Choroid plexus epithelial cell (primary cell): ENCODE measurements at regions not wholly inside any gene's neighbourhood (a gene's known extent, or its start where the extent isn't known, plus 50 kb on each side); places are given as distances from the start of the nearest gene placed in this dataset.

Experiments used
- DNase-seq: peaks from one replicate; pipeline ENCODE4 v3.0.0-alpha.2; 2010; ENCODE audit warnings: low read depth
- H3K4me3 ChIP-seq: 2 replicates; pipeline ENCODE4 v1.5.1; 2011; ENCODE audit warnings: low read depth, mild to moderate bottlenecking, control low read depth, low read length, moderate library complexity
- CTCF ChIP-seq: conservative IDR thresholded peaks from 2 replicates; pipeline ENCODE4 v1.5.1; 2011; ENCODE audit warnings: low read depth, mild to moderate bottlenecking, control low read depth, inconsistent platforms, low read length, moderate library complexity

DNA sequence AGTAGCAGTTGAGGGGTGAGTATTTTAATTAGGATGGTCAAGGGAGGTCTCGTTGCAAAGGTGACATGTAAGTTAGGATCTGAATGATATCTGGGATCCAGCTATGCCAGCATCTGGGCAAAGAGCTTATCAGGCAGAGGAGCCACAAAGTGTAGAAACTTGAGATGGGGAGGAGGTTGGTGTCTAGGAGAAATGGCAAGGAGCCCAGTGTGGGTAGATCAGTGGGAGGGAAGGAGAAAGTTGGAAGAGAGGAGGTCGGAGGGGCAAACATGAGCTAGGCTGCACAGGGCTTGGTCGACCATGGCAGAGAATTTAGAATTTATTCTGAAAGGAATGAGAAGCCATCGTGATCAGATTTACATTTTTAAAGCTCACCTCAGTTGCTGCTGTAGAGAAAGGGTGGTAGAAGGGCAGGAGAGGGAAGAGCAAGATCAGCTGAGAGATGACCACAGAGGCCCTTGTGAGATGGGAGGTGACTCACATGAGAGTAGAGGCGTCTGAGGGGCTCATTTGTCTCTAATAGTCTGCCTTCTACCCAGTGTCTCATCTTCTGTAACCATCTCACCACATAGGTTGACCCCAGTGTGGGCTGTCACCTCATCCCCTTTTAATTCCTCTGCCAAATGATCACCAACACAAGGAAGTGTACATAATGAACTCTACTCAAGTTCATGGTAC is 170.0 kb downstream of the ETAA1 start:
- DNase-seq: no peak
- TF ChIP-seq CTCF: no peak
- H3K4me3 ChIP-seq: no peak overlapping the region

- DNase-seq: no peak
- TF ChIP-seq CTCF: no peak
- no peak overlapping the region for H3K4me3 ChIP-seq
Observed at GRCh38 chr2:67567886-67568285, 170.8 kb downstream of the ETAA1 start.

DNA sequence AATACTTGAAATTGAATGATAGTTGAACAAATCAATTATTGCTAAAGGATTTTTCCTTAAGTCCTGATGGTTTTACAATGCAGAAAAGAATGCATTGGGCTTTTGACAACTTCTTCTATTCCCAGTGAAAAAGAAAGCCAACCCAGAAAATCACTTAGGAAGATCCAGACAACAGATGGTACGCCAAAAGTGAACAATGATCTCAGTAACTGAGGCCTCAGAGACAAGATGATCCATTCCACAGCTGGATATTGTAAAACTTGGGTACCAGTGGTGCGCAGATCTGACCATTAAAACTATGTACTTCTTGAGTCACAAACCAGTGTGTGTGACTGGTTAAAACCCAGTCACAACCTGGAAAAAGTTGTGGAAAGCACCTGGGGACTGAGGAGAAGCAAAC is 173.5 kb downstream of the ETAA1 start:
- TF ChIP-seq CTCF: no peak
- no peak for DNase-seq
- H3K4me3 ChIP-seq: no peak overlapping the region

- DNase-seq: no peak
- TF ChIP-seq CTCF: no peak
- no peak overlapping the region for H3K4me3 ChIP-seq
Observed at GRCh38 chr2:67571785-67572718, 174.9 kb downstream of the ETAA1 start.

GRCh38 chr2:67572721-67573435 is 175.7 kb downstream of the ETAA1 start:
- TF ChIP-seq CTCF: no peak
- DNase-seq: peak; percentile 20

GRCh38 chr2:67574230-67574629 is 177.1 kb downstream of the ETAA1 start:
- DNase-seq: peak; percentile 45
- H3K4me3 ChIP-seq: no peak overlapping the region
- TF ChIP-seq CTCF: no peak

More at GRCh38 chr2:67572721-67573435, 175.7 kb downstream of the ETAA1 start:
- no peak overlapping the region for H3K4me3 ChIP-seq
